Suprapubic skin (tissue), 4 donors: ENCODE measurements at regions not wholly inside any gene's neighbourhood (a gene's known extent, or its start where the extent isn't known, plus 50 kb on each side); places are given as distances from the start of the nearest gene placed in this dataset.

Experiments
- DNase-seq, 2 donors: peaks; one replicate each; pipeline ENCODE4 v3.0.0-alpha.2; 2019; ENCODE audit warnings: low spot score in 2 of 2
- H3K27ac ChIP-seq: fragments of 200-600 bp; sonication (generic); one replicate; pipeline ENCODE4 v1.5.1; 2019
- H3K27me3 ChIP-seq: fragments of 200-600 bp; sonication (generic); one replicate; pipeline ENCODE4 v1.5.1; 2019
- H3K36me3 ChIP-seq: fragments of 200-600 bp; sonication (generic); one replicate; pipeline ENCODE4 v1.5.1; 2019
- H3K4me1 ChIP-seq: fragments of 200-600 bp; sonication (generic); one replicate; pipeline ENCODE4 v1.5.1; 2019
- H3K4me3 ChIP-seq: fragments of 200-600 bp; sonication (generic); one replicate; pipeline ENCODE4 v1.5.1; 2019; ENCODE audit warnings: mild to moderate bottlenecking
- H3K9me3 ChIP-seq: fragments of 200-600 bp; sonication (generic); one replicate; pipeline ENCODE4 v1.5.1; 2019
- EP300 ChIP-seq: sonication (generic); formaldehyde crosslinking; IDR thresholded peaks from one replicate; pipeline ENCODE4 v1.6.1; 2017; ENCODE audit warnings: antibody characterized with exemption
- POLR2A ChIP-seq, 2 donors: fragments of 450-650 bp; IDR thresholded peaks; one replicate each; pipeline ENCODE4 v1.6.1; 2017; ENCODE audit warnings: antibody characterized with exemption in 2 of 2, mild to moderate bottlenecking in 2 of 2, moderate library complexity in 2 of 2
- POLR2AphosphoS5 ChIP-seq, 3 donors: sonication (generic); formaldehyde crosslinking; IDR thresholded peaks; one replicate each; pipeline ENCODE4 v1.6.1; 2017; ENCODE audit warnings: antibody characterized with exemption in 3 of 3
- WGBS: methylation state at CpG from one replicate; pipeline ENCODE4 v1.1.5; 2018; 5-methylcytosine and 5-hydroxymethylcytosine counted together
- TF ChIP-seq, protein P1 (sequence below), 2 donors: fragments of 200-600 bp in 1 of 2; fragments of 450-650 bp in 1 of 2; sonication (generic) in 1 of 2; IDR thresholded peaks; one replicate each; pipeline ENCODE4 v1.5.1; 2016 to 2019; ENCODE audit warnings: antibody characterized with exemption in 2 of 2, mild to moderate bottlenecking in 1 of 2, moderate library complexity in 1 of 2

- no peak overlapping the region for H3K4me3 ChIP-seq
Observed at GRCh38 chr11:112889446-112889845, 71.8 kb upstream of the NCAM1 start.

GRCh38 chr11:112899235-112900006, 61.8 kb upstream of the NCAM1 start:
- Histone ChIP-seq H3K27me3 (no peaks in the 10 kb centered on the region), H3K36me3 (no peaks in the 10 kb centered on the region), H3K4me3 (no peak overlapping the region), H3K4me1 (no peaks in the 10 kb centered on the region), H3K9me3 (no peaks in the 10 kb centered on the region), H3K27ac (no peak overlapping the region)
- 96% methylated on average over 4 of the region's 4 CpGs for WGBS
- DNase-seq, result no peak
- TF ChIP-seq POLR2AphosphoS5 (IDR thresholded peaks at IDR 0.05) (no peak), EP300 (no peak), POLR2A (IDR thresholded peaks at IDR 0.05) (no peak)
- TF ChIP-seq, protein P1, sequence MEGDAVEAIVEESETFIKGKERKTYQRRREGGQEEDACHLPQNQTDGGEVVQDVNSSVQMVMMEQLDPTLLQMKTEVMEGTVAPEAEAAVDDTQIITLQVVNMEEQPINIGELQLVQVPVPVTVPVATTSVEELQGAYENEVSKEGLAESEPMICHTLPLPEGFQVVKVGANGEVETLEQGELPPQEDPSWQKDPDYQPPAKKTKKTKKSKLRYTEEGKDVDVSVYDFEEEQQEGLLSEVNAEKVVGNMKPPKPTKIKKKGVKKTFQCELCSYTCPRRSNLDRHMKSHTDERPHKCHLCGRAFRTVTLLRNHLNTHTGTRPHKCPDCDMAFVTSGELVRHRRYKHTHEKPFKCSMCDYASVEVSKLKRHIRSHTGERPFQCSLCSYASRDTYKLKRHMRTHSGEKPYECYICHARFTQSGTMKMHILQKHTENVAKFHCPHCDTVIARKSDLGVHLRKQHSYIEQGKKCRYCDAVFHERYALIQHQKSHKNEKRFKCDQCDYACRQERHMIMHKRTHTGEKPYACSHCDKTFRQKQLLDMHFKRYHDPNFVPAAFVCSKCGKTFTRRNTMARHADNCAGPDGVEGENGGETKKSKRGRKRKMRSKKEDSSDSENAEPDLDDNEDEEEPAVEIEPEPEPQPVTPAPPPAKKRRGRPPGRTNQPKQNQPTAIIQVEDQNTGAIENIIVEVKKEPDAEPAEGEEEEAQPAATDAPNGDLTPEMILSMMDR (IDR thresholded peaks at IDR 0.05), result no peak

More at GRCh38 chr11:112889446-112889845, 71.8 kb upstream of the NCAM1 start:
- TF ChIP-seq EP300, result no peak
- TF ChIP-seq POLR2AphosphoS5 (IDR thresholded peaks at IDR 0.05), result no peak
- TF ChIP-seq, protein P1 (IDR thresholded peaks at IDR 0.05), result no peak
- TF ChIP-seq POLR2A (IDR thresholded peaks at IDR 0.05), result no peak
- no peaks in the 10 kb centered on the region for H3K9me3 ChIP-seq
- no peaks in the 10 kb centered on the region for H3K27me3 ChIP-seq
- no peaks in the 10 kb centered on the region for H3K4me1 ChIP-seq
- 92% methylated on average over 3 of the region's 3 CpGs for WGBS
- no peak for DNase-seq
- H3K36me3 ChIP-seq, result no peaks in the 10 kb centered on the region
- no peak overlapping the region for H3K27ac ChIP-seq

DNA sequence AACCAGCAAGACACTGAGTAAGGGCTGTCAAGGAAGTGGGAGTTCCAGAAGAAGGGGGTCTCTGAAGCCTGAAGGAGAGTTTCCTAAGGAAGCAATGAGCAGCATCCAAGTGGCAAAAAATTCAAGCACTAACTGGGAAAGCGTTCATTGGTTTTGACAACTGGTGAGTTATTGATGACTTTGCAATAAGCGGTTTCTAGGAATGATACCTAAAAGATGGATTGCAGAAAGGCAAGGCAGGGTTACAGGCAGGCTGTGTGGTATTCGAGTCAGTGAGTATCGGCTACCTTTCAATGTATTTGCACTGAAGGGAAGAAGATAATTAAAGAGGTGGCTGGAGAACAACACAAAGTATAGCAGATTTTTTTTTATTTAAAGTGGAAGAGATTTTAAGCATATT, 59.3 kb upstream of the NCAM1 start:
- H3K36me3 ChIP-seq, result no peaks in the 10 kb centered on the region
- no peaks in the 10 kb centered on the region for H3K4me1 ChIP-seq
- H3K4me3 ChIP-seq, result no peak overlapping the region
- WGBS, result 85% methylated on average over 4 of the region's 4 CpGs
- TF ChIP-seq EP300, result no peak
- TF ChIP-seq POLR2AphosphoS5 (IDR thresholded peaks at IDR 0.05), result no peak
- TF ChIP-seq, protein P1 (IDR thresholded peaks at IDR 0.05), result no peak
- no peak for TF ChIP-seq POLR2A (IDR thresholded peaks at IDR 0.05)
- H3K27ac ChIP-seq, result no peak overlapping the region
- DNase-seq, result no peak
- no peaks in the 10 kb centered on the region for H3K9me3 ChIP-seq
- no peaks in the 10 kb centered on the region for H3K27me3 ChIP-seq

DNA sequence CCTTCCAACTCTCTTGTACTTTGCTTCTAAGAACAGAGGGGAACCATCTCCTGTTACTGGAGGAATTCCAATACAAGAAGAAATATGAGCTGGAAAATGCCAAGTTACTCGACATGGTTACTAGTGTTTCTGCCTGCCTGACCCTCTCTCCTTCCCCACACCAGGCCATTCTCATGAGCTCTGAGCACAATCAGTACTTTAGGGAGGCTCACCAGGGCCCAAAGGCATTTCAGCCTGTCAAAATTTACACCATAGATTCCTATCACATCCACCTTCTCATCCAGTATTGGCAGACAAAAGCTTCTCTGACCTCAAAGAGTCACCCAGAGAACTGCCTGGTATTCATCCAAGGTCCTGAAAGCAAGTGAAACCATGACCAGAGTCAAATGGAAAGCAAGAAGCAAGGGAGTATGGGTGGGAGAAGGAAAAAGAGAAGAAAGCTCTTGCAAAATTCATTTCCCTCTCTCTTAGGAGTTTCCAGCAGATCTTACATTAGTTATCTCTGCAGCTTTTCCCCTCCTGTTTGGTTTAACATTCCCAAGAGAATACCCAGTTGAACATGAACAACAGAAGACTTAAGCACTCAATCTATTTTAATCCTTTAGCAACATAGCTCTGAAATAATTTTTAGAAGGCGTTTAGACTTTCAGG, 58.7 kb upstream of the NCAM1 start:
- DNase-seq, result no peak
- Histone ChIP-seq H3K27me3 (no peaks in the 10 kb centered on the region), H3K36me3 (no peaks in the 10 kb centered on the region), H3K4me1 (no peaks in the 10 kb centered on the region), H3K4me3 (no peak overlapping the region), H3K9me3 (no peaks in the 10 kb centered on the region), H3K27ac (no peak overlapping the region)
- no peak for TF ChIP-seq POLR2AphosphoS5 (IDR thresholded peaks at IDR 0.05)
- TF ChIP-seq POLR2A (IDR thresholded peaks at IDR 0.05), result no peak
- TF ChIP-seq, protein P1 (IDR thresholded peaks at IDR 0.05), result no peak
- no peak for TF ChIP-seq EP300
- WGBS, result 36% methylated on average over 2 of the region's 2 CpGs

GRCh38 chr11:112903340-112903739, 57.9 kb upstream of the NCAM1 start:
- Histone ChIP-seq H3K27ac (no peak overlapping the region), H3K9me3 (no peaks in the 10 kb centered on the region), H3K36me3 (no peaks in the 10 kb centered on the region), H3K27me3 (no peaks in the 10 kb centered on the region), H3K4me1 (no peaks in the 10 kb centered on the region), H3K4me3 (no peak overlapping the region)
- 64% methylated on average over 5 of the region's 5 CpGs for WGBS
- TF ChIP-seq, protein P1 (IDR thresholded peaks at IDR 0.05), result no peak
- TF ChIP-seq POLR2AphosphoS5 (IDR thresholded peaks at IDR 0.05), result no peak
- TF ChIP-seq EP300, result no peak
- no peak for TF ChIP-seq POLR2A (IDR thresholded peaks at IDR 0.05)
- no peak for DNase-seq
